Spinal cord (tissue), 9 donors: ENCODE measurements at regions not wholly inside any gene's neighbourhood (a gene's known extent, or its start where the extent isn't known, plus 50 kb on each side); places are given as distances from the start of the nearest gene placed in this dataset.

Experiments used
- DNase-seq, 6 donors: peaks; one replicate each; pipeline versions ENCODE4 v3.0.0 to v3.0.0-alpha.2; 2013 to 2015; ENCODE audit warnings: low spot score in 6 of 6, low read depth in 4 of 6
- H3K27ac ChIP-seq: one replicate; pipeline ENCODE4 v1.5.1; 2013; ENCODE audit warnings: low read depth, low read length, control low read depth
- H3K27me3 ChIP-seq: one replicate; pipeline ENCODE4 v1.6.1; 2013; ENCODE audit warnings: low read length; ENCODE audit not compliant: control insufficient read depth, insufficient read depth
- H3K36me3 ChIP-seq: one replicate; pipeline ENCODE4 v1.6.1; 2013; ENCODE audit warnings: low read length; ENCODE audit not compliant: control insufficient read depth, insufficient read depth
- H3K4me1 ChIP-seq: one replicate; pipeline ENCODE4 v1.6.1; 2013; ENCODE audit warnings: low read length; ENCODE audit not compliant: control insufficient read depth, insufficient read depth
- H3K4me3 ChIP-seq: one replicate; pipeline ENCODE4 v1.5.1; 2013; ENCODE audit warnings: low read depth, low read length, control low read depth
- H3K9me3 ChIP-seq: one replicate; pipeline ENCODE4 v1.6.1; 2013; ENCODE audit warnings: low read length; ENCODE audit not compliant: control insufficient read depth, insufficient read depth
- WGBS: methylation state at CpG from one replicate; pipeline ENCODE4 v1.1.5; 2013; ENCODE audit warnings: missing lambda C conversion rate; ENCODE audit not compliant: insufficient coverage; 5-methylcytosine and 5-hydroxymethylcytosine counted together
- donor health status: healthy.

DNA sequence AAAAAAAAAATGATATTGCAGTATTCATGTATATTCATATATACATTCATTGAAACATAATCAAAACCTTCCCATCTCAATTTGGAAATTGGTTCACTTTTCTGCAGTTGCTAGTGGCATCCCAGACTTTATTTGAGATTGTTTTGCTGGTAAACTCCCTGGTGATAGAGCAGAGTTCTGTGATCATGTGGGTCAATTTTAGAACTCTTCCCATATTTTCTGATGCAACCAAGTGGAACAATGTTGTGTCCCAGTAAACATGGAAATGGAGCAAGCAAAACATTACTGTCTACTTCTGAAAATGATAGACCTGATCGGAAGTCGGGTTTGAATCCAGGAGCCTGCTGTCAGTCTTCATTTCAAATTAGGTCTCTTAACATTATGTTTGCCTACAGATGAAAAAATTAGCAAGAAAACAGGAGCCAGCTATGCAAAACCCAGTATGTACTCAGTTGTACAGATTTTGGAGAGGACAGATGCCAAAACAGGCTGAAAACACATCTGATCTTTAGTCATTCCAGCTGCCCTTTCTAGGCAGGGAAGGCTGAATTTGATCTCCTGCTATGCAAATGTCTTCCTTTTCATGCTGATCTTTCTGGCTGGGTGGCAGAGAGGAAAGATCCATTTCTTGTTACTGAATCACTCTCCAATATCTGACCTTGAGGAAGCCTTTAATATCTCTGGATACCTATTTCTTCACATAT, 786.6 kb upstream of the SOX9 start:
- WGBS = no CpG with 5 or more reads among the region's 2 CpGs
- DNase-seq = peak in 2 of 6 donors; percentile 30 to 86
- no peaks in the 10 kb centered on the region for H3K4me1 ChIP-seq
- H3K27ac ChIP-seq = no peak overlapping the region
- no peaks in the 10 kb centered on the region for H3K9me3 ChIP-seq
- H3K27me3 ChIP-seq = no peaks in the 10 kb centered on the region
- H3K36me3 ChIP-seq = no peaks in the 10 kb centered on the region
- no peak overlapping the region for H3K4me3 ChIP-seq

DNA sequence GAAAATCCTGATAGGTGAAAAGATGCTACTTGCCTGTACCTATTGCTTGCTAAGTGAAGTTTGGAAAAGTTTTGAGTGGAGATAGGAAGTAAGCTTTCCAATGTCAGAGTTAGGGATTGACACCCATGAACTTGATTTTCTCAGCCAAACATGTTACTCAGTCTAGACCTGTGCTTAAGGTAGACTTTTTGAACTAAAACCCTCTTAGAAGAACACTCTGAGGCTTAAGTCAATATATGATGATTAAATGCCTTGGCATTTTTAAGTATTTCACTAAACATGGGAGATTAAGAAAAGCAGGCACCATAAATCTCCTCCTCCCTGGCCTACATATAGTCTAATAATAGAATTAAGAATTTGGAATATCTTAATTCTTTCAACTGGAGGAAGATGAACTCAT, 785.6 kb upstream of the SOX9 start:
- Histone ChIP-seq H3K9me3 (no peaks in the 10 kb centered on the region), H3K36me3 (no peaks in the 10 kb centered on the region), H3K4me3 (no peak overlapping the region), H3K27ac (no peak overlapping the region), H3K27me3 (no peaks in the 10 kb centered on the region), H3K4me1 (no peaks in the 10 kb centered on the region)
- DNase-seq = no peak

DNA sequence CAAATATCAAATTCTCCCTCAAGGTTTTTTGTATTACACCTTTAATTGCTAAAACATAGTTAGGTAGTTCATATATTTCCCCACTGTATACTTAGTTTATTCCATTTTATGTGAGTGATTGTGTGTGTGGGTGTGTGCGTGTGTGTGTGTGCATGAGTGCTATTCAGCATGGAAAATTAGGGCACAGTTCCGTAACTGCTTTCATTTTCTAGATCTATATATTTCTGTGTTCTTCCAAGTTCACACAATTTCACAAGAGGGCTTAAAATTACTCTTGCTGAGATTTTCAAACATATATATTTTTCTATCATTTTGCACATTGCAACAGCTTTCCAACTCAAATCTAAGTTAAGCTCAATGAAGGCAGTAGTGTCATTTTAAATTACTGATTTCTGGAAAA, 782.9 kb upstream of the SOX9 start:
- H3K4me1 ChIP-seq = no peaks in the 10 kb centered on the region
- no peaks in the 10 kb centered on the region for H3K36me3 ChIP-seq
- no peaks in the 10 kb centered on the region for H3K9me3 ChIP-seq
- H3K4me3 ChIP-seq = no peak overlapping the region
- H3K27me3 ChIP-seq = no peaks in the 10 kb centered on the region
- DNase-seq = peak in 2 of 6 donors; percentile 15 to 40
- no CpG with 5 or more reads among the region's 2 CpGs for WGBS
- no peak overlapping the region for H3K27ac ChIP-seq

DNA sequence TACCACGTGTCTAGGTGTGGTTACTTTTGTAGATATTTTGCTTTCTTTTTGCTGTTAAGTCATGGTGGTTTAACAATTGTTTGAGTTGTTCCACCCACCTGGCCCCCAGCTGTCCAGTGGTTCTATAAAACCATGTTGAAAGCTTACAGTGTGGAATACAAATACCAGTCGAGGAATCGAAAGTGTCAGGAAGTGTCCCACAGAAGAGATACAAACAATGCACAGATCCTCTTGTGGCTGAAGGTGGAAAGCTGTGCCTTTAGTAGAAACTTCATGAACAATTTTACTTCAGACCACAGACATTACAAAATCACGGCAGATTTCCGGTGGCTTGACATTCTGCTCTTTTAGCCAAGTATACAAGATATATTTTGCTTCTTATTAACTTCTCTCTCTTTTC, 782.4 kb upstream of the SOX9 start:
- H3K36me3 ChIP-seq = no peaks in the 10 kb centered on the region
- DNase-seq = peak in 1 of 6 donors; percentile 9
- 72% methylated on average over 2 of the region's 5 CpGs for WGBS
- no peak overlapping the region for H3K4me3 ChIP-seq
- no peaks in the 10 kb centered on the region for H3K27me3 ChIP-seq
- no peaks in the 10 kb centered on the region for H3K9me3 ChIP-seq
- H3K4me1 ChIP-seq = no peaks in the 10 kb centered on the region
- H3K27ac ChIP-seq = no peak overlapping the region

DNA sequence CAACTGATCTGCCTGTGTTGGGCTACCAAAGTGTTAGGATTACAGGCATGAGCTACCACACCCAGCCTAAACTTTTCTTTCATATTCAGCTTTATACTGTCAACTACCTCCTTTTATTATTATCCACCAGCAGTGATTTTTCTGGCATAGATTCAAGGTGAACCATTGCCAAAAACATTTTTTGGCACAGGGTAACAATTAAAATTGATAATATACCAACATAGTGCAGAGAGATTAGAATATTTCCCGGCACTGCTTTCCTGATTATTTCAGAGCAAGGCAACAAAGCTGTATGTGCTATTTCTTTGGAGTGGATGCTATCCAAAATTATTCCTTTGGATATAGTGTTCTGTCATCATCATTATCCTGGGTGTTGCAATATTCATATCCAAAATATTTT, 781.6 kb upstream of the SOX9 start:
- H3K27me3 ChIP-seq = no peaks in the 10 kb centered on the region
- no CpG with 5 or more reads among the region's 1 CpG for WGBS
- H3K4me1 ChIP-seq = no peaks in the 10 kb centered on the region
- H3K4me3 ChIP-seq = no peak overlapping the region
- no peaks in the 10 kb centered on the region for H3K9me3 ChIP-seq
- peak in 2 of 6 donors; percentile 49 to 64 for DNase-seq
- H3K27ac ChIP-seq = no peak overlapping the region
- H3K36me3 ChIP-seq = no peaks in the 10 kb centered on the region

DNA sequence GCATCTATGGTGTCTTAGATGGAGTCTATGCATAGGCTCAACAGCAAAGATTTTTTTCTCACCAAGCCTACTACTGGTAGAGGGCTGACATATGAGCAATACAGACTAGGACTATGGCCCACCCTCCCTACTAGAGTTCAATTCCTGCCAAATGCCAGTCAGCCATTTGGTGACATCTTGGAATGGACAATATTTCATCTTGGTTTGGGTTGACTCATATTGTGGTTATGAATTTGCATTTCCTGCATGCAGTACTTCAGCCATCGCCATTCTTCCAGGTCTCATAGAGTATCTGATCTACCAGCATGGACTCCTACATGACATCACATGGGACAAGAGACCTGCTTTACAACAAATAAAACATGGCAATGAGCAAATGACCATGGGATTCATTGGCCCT, 778.1 kb upstream of the SOX9 start:
- 100% methylated on average over 1 of the region's 1 CpG for WGBS
- H3K36me3 ChIP-seq = no peaks in the 10 kb centered on the region
- no peaks in the 10 kb centered on the region for H3K27me3 ChIP-seq
- H3K27ac ChIP-seq = no peak overlapping the region
- no peaks in the 10 kb centered on the region for H3K4me1 ChIP-seq
- no peaks in the 10 kb centered on the region for H3K9me3 ChIP-seq
- DNase-seq = no peak
- no peak overlapping the region for H3K4me3 ChIP-seq

DNA sequence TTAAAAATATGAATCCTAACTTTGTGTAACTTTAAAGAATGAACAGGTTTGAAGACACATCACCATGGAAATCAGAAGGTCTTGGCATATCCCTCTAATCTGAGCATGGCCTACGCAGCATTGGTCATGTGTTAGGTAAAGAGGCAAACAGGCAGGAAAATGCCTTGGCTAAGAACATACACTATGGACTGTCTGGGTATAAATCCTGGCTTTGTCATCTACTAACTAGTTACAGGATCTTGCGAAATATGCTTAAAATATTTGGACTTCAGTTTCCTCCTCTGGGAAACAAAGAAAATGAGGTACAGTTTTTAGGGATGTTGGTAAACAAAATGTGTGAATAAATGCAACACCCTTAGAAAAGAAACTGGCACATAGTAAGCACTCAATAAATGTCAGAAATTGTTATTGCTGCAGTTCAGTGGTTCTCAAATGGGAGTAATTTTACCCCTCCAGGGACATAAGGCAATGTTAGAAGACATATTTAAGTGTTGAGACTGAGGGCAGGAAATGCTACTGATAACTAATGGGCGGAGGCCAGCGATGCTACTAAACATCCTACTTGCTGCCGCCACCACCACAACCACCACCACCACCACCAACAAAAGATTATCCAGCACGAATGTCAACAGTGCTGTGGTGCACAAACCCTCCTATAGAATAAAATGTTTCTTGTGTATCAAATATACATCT, 770.8 kb upstream of the SOX9 start:
- 100% methylated on average over 1 of the region's 6 CpGs for WGBS
- H3K9me3 ChIP-seq = no peaks in the 10 kb centered on the region
- H3K27me3 ChIP-seq = no peaks in the 10 kb centered on the region
- H3K4me1 ChIP-seq = no peaks in the 10 kb centered on the region
- no peak overlapping the region for H3K4me3 ChIP-seq
- H3K27ac ChIP-seq = no peak overlapping the region
- no peaks in the 10 kb centered on the region for H3K36me3 ChIP-seq
- DNase-seq = no peak

DNA sequence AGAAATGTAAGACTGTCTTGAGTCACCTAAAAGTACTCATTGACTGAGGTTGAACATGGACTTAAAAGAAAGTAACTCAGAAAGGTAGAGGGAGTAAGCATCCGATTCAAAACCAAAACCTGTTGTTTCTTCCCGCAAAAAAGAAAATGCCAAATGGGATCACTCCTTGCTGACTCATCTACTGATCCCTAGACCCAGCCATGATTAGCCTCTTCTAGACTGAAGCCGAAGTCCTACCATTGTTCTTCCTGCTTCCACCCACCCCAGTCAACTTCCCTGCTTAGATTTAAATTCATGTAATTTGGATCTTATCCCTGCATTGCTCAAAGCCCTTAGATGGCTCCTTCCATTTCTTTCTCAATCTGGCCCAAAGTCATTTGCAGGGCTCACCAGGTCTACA, 760.5 kb upstream of the SOX9 start:
- no peak overlapping the region for H3K27ac ChIP-seq
- WGBS = 93% methylated on average over 2 of the region's 3 CpGs
- no peaks in the 10 kb centered on the region for H3K27me3 ChIP-seq
- H3K4me1 ChIP-seq = no peaks in the 10 kb centered on the region
- DNase-seq = no peak
- no peak overlapping the region for H3K4me3 ChIP-seq
- H3K9me3 ChIP-seq = no peaks in the 10 kb centered on the region
- no peaks in the 10 kb centered on the region for H3K36me3 ChIP-seq

DNA sequence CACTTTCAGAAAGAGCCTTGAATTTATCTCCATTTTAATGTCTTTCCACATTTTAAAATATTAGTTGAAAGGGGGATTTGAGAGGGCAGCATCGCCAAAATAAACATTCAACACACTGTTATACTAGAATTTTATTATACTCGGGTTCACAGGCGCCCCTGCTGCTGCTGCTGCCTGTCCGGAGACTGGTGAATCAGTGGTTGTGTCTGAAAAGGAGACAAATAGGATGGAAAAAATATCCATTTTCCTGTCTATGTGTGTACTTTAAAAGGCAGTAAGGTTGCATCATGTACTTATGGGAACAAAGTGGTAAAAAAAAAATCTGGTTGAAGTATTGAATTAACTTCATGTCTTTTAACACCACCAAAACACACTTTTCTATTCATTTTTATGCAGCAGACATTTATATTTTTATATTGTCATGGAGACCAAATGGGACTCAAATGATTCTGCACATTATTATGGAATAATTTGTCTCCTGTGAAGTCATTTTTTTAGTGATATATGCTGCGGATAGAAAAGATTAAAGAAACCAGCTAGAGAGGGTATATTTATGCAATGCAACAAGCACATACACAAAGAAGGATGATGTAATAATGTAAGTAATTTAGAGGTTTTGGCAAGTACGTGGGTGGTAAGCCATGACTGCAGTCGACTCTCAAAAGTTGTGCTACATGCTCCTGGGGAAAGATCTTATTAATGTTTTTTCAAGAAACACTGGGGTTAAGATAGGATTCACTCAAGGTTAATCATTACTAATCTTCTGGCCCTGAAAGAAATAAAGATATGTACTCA, 759.0 kb upstream of the SOX9 start:
- 51% methylated on average over 3 of the region's 7 CpGs for WGBS
- DNase-seq = peak in 1 of 6 donors; percentile 32
- Histone ChIP-seq H3K4me3 (no peak overlapping the region), H3K27ac (no peak overlapping the region), H3K4me1 (no peaks in the 10 kb centered on the region), H3K36me3 (no peaks in the 10 kb centered on the region), H3K27me3 (no peaks in the 10 kb centered on the region), H3K9me3 (no peaks in the 10 kb centered on the region)
